Sigmoid colon (tissue), 4 donors: ENCODE measurements at regions not wholly inside any gene's neighbourhood (a gene's known extent, or its start where the extent isn't known, plus 50 kb on each side); places are given as distances from the start of the nearest gene placed in this dataset.

Experiments used
- CTCF ChIP-seq, 4 experiments: fragments of 450-650 bp in 3 of 4; fragments of 200-600 bp in 1 of 4; IDR thresholded peaks; one replicate each; pipeline ENCODE4 v1.5.1; 2016 to 2019; ENCODE audit warnings: antibody characterized with exemption in 4 of 4, mild to moderate bottlenecking in 3 of 4, moderate library complexity in 2 of 4
- EP300 ChIP-seq, 4 donors: sonication (generic); formaldehyde crosslinking; IDR thresholded peaks; one replicate each; pipeline ENCODE4 v1.6.1; 2017; ENCODE audit warnings: antibody characterized with exemption in 4 of 4
- POLR2A ChIP-seq, 2 donors: fragments of 450-650 bp; IDR thresholded peaks; one replicate each; pipeline ENCODE4 v1.6.1; 2016; ENCODE audit warnings: antibody characterized with exemption in 2 of 2, mild to moderate bottlenecking in 2 of 2, moderate library complexity in 2 of 2
- POLR2AphosphoS5 ChIP-seq, 4 donors: sonication (generic); formaldehyde crosslinking; IDR thresholded peaks; one replicate each; pipeline ENCODE4 v1.6.1; 2017; ENCODE audit warnings: antibody characterized with exemption in 4 of 4

- TF ChIP-seq CTCF (IDR thresholded peaks at IDR 0.05) (no peak), POLR2A (IDR thresholded peaks at IDR 0.05) (no peak), EP300 (IDR thresholded peaks at IDR 0.05) (no peak), POLR2AphosphoS5 (IDR thresholded peaks at IDR 0.05) (no peak)
Observed at GRCh38 chr3:147987549-147987948, 578.4 kb downstream of the ZIC1 start.
